Head of caudate nucleus (tissue), 42 donors: ENCODE measurements at regions not wholly inside any gene's neighbourhood (a gene's known extent, or its start where the extent isn't known, plus 50 kb on each side); places are given as distances from the start of the nearest gene placed in this dataset.

Source experiments
- DNase-seq, 42 donors: peaks; one replicate each; pipeline versions ENCODE4 v3.0.0 to v3.0.0-alpha.2; 2020 to 2021; ENCODE audit warnings: mixed read lengths in 7 of 42
- intact Hi-C: fragments of 100-400 bp; cut with DNase I; formaldehyde crosslinking; loops from one replicate; pipeline ENCODE4 v1.15.0; 2022

- intact Hi-C loops, result no loop called here
- DNase-seq, result peak in 26 of 42 donors; percentile 24 to 78 (median 51)
Observed at GRCh38 chr6:137362878-137363804, 131.1 kb downstream of the OLIG3 start.

- intact Hi-C loops, result no loop called here
- no peak for DNase-seq
Observed at GRCh38 chr6:137361701-137362100, 132.5 kb downstream of the OLIG3 start.

GRCh38 chr6:137358273-137358672 lies 135.9 kb downstream of the OLIG3 start:
- DNase-seq, result peak in 1 of 42 donors; percentile 31
- intact Hi-C loops, result no loop called here

GRCh38 chr6:137357948-137358266 lies 136.3 kb downstream of the OLIG3 start:
- intact Hi-C loops, result no loop called here
- DNase-seq, result no peak

GRCh38 chr6:137357263-137357947 lies 136.8 kb downstream of the OLIG3 start:
- intact Hi-C loops, result no loop called here
- DNase-seq, result peak in 8 of 42 donors; percentile 29 to 56 (median 44)

GRCh38 chr6:137353842-137354397 lies 134.7 kb upstream of the IFNGR1 start:
- intact Hi-C loops, result no loop called here
- DNase-seq, result no peak

DNA sequence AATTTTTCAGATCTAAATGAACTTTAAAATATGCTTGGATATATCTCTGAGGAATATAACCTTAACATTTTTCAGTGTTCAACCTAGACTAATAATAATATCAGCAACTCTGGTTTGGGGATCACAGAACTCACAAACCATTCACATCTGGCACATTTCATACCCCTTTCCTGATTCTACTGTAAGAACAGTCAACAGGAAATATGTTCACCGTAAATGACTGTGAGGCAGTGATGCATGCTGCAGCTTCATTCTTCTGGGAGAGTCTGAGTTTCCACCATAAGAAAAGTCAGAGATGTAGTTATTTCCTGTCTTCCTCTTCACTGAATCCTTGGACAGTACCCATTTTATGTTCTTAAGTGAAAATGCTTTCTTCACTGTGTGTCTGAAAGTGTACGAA lies 134.2 kb upstream of the IFNGR1 start:
- DNase-seq, result no peak
- intact Hi-C loops, result no loop called here

DNA sequence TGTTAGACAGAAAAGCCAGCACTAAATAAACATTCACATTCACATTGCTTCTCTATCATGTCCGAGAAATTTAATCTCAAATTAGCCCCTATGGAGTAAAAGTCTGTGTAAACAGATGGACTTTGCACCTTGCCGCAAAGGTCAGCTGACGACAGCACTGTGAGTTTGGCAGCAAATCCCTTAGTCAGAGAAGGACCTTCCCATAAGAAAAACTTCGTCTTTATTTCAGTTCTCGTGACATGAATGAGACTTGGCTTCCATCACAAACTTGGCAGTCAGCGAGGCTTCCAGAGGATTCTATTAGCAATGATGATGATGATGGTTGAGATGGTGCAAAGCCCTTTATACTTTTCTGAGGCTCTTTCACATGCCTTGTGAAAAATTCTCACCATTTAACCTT lies 133.7 kb upstream of the IFNGR1 start:
- intact Hi-C loops, result no loop called here
- DNase-seq, result no peak

DNA sequence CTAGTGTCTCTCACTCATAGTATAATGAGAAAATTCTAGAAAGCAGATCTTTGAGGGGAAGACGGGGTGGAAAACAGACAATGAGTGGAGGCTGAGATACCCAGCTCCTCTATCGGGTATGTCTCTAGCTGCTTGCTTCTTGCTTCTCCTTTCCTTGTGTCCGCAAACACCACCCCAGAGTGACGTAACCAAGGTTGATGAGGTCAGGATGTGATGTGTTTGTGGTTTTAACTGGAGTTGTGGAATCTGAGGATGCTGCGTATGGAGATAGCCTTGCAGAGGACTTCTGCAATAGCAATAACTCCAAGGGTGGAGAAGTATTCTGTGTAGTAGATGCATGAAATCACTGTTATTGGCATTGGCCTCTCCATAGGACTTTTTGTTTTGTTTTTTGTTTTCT lies 132.7 kb upstream of the IFNGR1 start:
- DNase-seq, result no peak

GRCh38 chr6:137350857-137351256 lies 131.7 kb upstream of the IFNGR1 start:
- intact Hi-C loops, result no loop called here
- DNase-seq, result no peak

More for the DNA sequence above, 132.7 kb upstream of the IFNGR1 start:
- intact Hi-C loops, result no loop called here

GRCh38 chr6:137349856-137350830 lies 131.0 kb upstream of the IFNGR1 start:
- intact Hi-C loops, result no loop called here
- peak in 21 of 42 donors; percentile 14 to 80 (median 50) for DNase-seq

- no peak for DNase-seq
- intact Hi-C loops, result no loop called here
Observed at GRCh38 chr6:137348777-137349176, 129.6 kb upstream of the IFNGR1 start.

DNA sequence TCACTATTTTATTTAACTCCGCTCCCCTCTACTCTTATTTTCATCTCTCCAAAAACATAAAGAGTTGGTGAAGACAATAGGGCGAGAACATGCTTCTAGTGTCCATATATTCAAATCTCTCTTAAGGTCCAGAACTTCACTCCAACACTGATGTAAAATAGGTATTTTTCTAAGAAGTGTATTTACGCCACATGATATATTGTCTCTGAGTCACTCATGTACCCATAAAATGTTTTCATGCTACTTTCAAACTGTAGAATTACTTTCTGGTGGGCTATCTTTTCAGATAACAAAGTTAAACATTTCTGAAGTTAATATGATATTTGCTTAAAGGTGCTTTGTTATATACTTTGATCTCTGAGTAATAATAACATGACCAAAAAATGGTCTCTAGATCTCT lies 124.1 kb upstream of the IFNGR1 start:
- no peak for DNase-seq
- intact Hi-C loops, result no loop called here

GRCh38 chr6:137342607-137343190 lies 123.5 kb upstream of the IFNGR1 start:
- intact Hi-C loops, result no loop called here

GRCh38 chr6:137341681-137342195 lies 122.6 kb upstream of the IFNGR1 start:
- DNase-seq, result peak; percentile 42 to 90 (median 76)
- intact Hi-C loops, result loop anchor here (2.0 kb wide), 1 partner anchor 73 kb away; no protein-coding TSS in a partner anchor

More at GRCh38 chr6:137342607-137343190, 123.5 kb upstream of the IFNGR1 start:
- peak in 39 of 42 donors; percentile 26 to 82 (median 57) for DNase-seq

DNA sequence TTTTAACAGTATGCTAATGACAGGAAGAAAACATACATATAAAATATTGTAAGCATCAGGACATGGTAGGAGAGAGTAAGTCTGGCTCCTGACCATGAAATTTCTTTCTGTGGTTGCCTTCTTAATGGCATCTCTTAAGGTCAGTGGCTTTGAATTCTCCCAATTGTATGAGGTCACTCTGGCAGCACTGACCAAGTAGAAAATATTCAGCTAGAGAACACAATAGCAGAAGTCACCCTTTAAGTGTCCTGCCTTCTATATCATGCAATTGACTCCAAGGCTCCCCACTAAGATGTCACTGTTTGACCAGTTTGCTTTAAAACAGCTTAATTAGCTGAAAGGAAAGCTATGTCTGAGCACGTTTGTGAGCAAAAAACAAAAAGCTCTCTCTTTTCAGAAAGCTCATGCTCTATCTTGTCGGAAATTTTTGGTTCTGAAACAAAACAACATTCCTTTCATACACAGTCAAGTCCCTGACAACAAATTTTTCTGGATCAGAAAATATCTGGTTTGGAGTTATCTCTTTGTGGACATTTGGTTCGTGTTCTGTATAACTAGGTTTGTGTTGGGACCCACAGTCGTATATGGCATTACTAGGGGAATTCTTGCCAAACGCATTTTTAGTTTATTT lies 120.9 kb upstream of the IFNGR1 start:
- DNase-seq, result no peak
- intact Hi-C loops, result loop anchor here (2.0 kb wide), 1 partner anchor 75 kb away; no protein-coding TSS in a partner anchor

GRCh38 chr6:137334884-137335283 lies 115.7 kb upstream of the IFNGR1 start:
- no peak for DNase-seq
- intact Hi-C loops, result no loop called here

DNA sequence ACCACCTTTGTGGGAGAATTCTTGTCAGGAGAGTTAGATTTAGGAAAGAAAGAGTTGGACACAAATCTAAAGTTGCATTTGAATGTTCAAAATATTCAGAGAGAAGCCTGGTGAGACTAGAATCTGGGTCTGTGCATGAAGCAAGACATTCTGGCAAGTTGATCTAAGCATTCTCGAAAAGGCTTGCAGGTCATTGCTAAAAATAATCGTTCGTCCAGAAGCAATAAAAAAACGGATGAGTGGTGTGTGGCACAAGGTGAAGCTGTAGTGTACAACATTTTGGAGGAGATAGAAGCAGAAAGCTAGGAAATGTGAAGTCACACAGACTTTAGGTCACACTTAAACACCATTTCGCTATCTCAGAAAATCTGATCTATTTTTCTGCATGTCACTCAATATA lies 114.9 kb upstream of the IFNGR1 start:
- intact Hi-C loops, result no loop called here

More for the DNA sequence above, 114.9 kb upstream of the IFNGR1 start:
- DNase-seq, result no peak
